ENCODE measurements at regions not wholly inside any gene's neighbourhood (a gene's known extent, or its start where the extent isn't known, plus 50 kb on each side); places are given as distances from the start of the nearest gene placed in this dataset.

GRCh38 chr5:62686692-62687091 lies 108.1 kb downstream of the LRRC70 start:
- H3K4me3 ChIP-seq (ENCODE audit: low read depth, low read length) = no peak overlapping the region
- H3K27me3 ChIP-seq = no peaks in the 10 kb centered on the region
- DNase-seq = no peak
- no peaks in the 10 kb centered on the region for H3K4me1 ChIP-seq
- no peaks in the 10 kb centered on the region for H3K36me3 ChIP-seq
- no peak for TF ChIP-seq CTCF (IDR thresholded peaks at IDR 0.05; ENCODE audit: low read depth, low read length)
- H3K9me3 ChIP-seq = no peaks in the 10 kb centered on the region

- no peak overlapping the region for H3K4me3 ChIP-seq (ENCODE audit: low read depth, low read length)
- no peaks in the 10 kb centered on the region for H3K9me3 ChIP-seq
- no peaks in the 10 kb centered on the region for H3K36me3 ChIP-seq
- no peaks in the 10 kb centered on the region for H3K27me3 ChIP-seq
- H3K4me1 ChIP-seq = no peaks in the 10 kb centered on the region
- DNase-seq = no peak
- no peak for TF ChIP-seq CTCF (IDR thresholded peaks at IDR 0.05; ENCODE audit: low read depth, low read length)
These were observed 106.6 kb downstream of the LRRC70 start for GRCh38 chr5:62685221-62685620.

DNA sequence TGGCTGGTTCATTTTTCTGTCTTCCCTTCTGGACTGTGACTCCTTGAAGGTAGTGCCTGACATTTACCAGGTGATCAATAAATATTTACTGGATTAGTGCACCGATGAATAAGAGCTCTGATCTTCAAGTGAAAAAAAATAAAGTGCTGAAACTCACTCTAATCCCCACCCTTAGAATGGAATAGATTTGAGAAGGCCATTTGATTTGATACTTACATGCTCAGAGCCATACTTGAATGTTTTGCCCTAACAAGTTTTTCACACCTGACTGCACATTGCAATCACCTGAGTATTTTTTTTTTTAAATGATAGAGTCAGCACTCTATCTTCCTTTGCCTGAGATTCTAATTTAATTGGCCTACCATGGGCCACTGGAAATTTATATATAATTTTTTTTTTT lies 105.7 kb downstream of the LRRC70 start:
- no peak overlapping the region for H3K4me3 ChIP-seq (ENCODE audit: low read depth, low read length)
- H3K36me3 ChIP-seq = no peaks in the 10 kb centered on the region
- no peak for DNase-seq
- H3K4me1 ChIP-seq = no peaks in the 10 kb centered on the region
- H3K27me3 ChIP-seq = no peaks in the 10 kb centered on the region
- H3K9me3 ChIP-seq = no peaks in the 10 kb centered on the region
- no peak for TF ChIP-seq CTCF (IDR thresholded peaks at IDR 0.05; ENCODE audit: low read depth, low read length)

DNA sequence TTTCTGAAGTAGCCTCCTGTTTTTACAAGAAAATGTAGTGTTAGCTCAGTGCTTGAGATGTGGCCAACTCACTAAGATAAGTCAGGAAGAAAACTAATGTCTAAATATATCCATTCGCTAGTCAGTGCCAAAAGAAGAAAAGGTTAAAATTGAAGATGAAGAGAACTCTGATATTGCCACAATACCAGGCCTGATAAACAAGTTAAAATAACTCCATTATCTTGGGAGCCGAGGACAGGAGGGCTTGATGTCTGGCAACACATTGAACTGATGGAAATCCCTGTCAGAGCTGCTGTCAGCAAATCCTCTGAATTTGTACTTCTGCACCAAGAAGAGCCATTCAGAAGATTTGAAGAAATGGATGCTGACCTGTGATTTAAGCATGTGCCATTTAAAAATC lies 103.4 kb downstream of the LRRC70 start:
- no peak for DNase-seq
- Histone ChIP-seq H3K4me3 (ENCODE audit: low read depth, low read length) (no peak overlapping the region), H3K27me3 (no peaks in the 10 kb centered on the region), H3K4me1 (no peaks in the 10 kb centered on the region), H3K9me3 (no peaks in the 10 kb centered on the region; the same call in 1 of the 2 replicates), H3K36me3 (no peaks in the 10 kb centered on the region)
- TF ChIP-seq CTCF (IDR thresholded peaks at IDR 0.05; ENCODE audit: low read depth, low read length) = no peak

DNA sequence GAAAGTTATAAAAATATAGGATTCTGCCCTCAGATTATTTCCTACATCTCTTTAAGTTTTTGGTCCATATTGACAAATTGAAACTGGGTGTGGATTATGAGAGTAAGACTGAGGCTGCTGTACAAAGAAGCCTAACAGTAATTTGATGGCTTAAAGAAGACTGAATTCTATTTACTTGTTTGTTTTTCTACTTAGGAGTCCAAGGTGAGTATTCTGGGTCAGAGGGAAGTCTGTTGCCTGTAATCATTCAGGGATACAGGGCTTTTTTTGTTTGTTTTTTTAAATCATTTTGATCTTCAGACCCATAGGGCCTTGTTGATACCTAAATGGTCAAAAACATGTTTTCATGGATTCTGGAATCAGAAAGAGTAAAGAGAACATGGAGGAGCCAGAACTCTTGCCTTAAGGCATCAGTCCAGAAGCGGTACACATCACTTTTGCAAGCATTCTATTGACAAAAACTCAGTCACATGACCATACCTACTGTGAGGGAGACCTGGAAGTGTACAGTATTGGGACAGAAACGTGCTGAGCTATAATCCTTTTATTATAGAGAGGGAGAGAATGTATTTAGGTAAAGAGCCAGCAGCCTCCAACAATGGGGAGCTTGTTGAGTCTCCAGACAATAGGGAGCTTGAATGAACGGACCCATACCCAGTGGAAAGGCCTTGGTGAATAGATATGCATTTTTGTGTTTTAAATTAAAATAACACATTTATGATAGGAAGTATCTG lies 102.7 kb downstream of the LRRC70 start:
- Histone ChIP-seq H3K36me3 (no peaks in the 10 kb centered on the region), H3K4me3 (ENCODE audit: low read depth, low read length) (no peak overlapping the region), H3K9me3 (no peaks in the 10 kb centered on the region; the same call in 1 of the 2 replicates), H3K4me1 (no peaks in the 10 kb centered on the region), H3K27me3 (no peaks in the 10 kb centered on the region)
- DNase-seq = no peak
- no peak for TF ChIP-seq CTCF (IDR thresholded peaks at IDR 0.05; ENCODE audit: low read depth, low read length)

DNA sequence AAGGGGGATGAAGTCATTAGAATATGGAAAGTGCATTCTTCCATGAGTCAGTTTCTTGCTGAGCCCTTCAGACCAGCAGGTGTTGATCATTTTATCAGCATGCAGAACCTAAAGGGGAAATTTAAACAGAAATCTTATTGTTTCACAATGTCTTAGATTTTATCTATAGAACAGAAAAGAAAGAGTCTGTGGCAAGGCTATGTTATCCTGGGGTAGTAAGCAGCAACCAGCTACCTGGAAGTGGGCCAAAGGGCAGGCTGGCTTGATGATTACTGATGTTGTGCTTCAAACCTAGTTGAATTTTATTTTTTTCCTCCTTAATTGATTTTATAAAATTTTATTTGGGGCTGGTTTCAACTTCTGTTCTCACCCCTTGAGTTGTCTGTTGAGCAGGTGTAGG lies 101.5 kb downstream of the LRRC70 start:
- H3K27me3 ChIP-seq = no peaks in the 10 kb centered on the region
- H3K4me3 ChIP-seq (ENCODE audit: low read depth, low read length) = no peak overlapping the region
- no peaks in the 10 kb centered on the region for H3K4me1 ChIP-seq
- H3K9me3 ChIP-seq = no peaks in the 10 kb centered on the region; the same call in 1 of the 2 replicates
- no peak for DNase-seq
- H3K36me3 ChIP-seq = no peaks in the 10 kb centered on the region
- TF ChIP-seq CTCF (IDR thresholded peaks at IDR 0.05; ENCODE audit: low read depth, low read length) = no peak

Data from BE2C (cell line).